Testis (tissue), 2 donors: ENCODE measurements at regions not wholly inside any gene's neighbourhood (a gene's known extent, or its start where the extent isn't known, plus 50 kb on each side); places are given as distances from the start of the nearest gene placed in this dataset.

Source experiments
- DNase-seq: peaks from one replicate; pipeline ENCODE4 v3.0.0-alpha.2; 2019
- H3K27ac ChIP-seq, 2 donors: fragments of 200-600 bp; sonication (generic); one replicate each; pipeline ENCODE4 v1.5.1; 2019
- H3K27me3 ChIP-seq: fragments of 200-600 bp; sonication (generic); one replicate; pipeline ENCODE4 v1.5.1; 2019
- H3K36me3 ChIP-seq: fragments of 200-600 bp; sonication (generic); one replicate; pipeline ENCODE4 v1.5.1; 2017; ENCODE audit warnings: low read depth; ENCODE audit errors: missing control alignments
- H3K4me1 ChIP-seq: fragments of 200-600 bp; sonication (generic); one replicate; pipeline ENCODE4 v1.5.1; 2019
- H3K4me3 ChIP-seq, 2 donors: fragments of 200-600 bp; sonication (generic); one replicate each; pipeline ENCODE4 v1.5.1; 2017 to 2019
- H3K9me3 ChIP-seq: fragments of 200-600 bp; sonication (generic); one replicate; pipeline ENCODE4 v1.5.1; 2017
- CTCF ChIP-seq, 3 experiments: fragments of 450-650 bp in 2 of 3; fragments of 200-600 bp in 1 of 3; sonication (generic) in 1 of 3; IDR thresholded peaks; one replicate each; pipeline ENCODE4 v1.5.1; 2016 to 2019; ENCODE audit warnings: antibody characterized with exemption in 3 of 3, mild to moderate bottlenecking in 2 of 3, moderate library complexity in 1 of 3
- POLR2A ChIP-seq: fragments of 450-650 bp; IDR thresholded peaks from one replicate; pipeline ENCODE4 v1.6.1; 2017; ENCODE audit warnings: antibody characterized with exemption, mild to moderate bottlenecking, moderate library complexity
- WGBS, 2 donors: methylation state at CpG; one replicate each; pipeline ENCODE4 v1.1.5; 2018; 5-methylcytosine and 5-hydroxymethylcytosine counted together
- intact Hi-C: fragments of 100-400 bp; cut with DNase I; formaldehyde crosslinking; loops from one replicate; pipeline ENCODE4 v1.15.1; 2023; ENCODE audit warnings: low total_unique reads

GRCh38 chr20:39875492-39876110 lies 813.4 kb downstream of the MAFB start:
- WGBS, 2 donors = 65 to 71% methylated on average over 3 of the region's 3 CpGs
- DNase-seq = no peak
- Histone ChIP-seq H3K9me3 (no peaks in the 10 kb centered on the region), H3K27me3 (no peaks in the 10 kb centered on the region), H3K4me1 (no peaks in the 10 kb centered on the region), H3K4me3 (no peak overlapping the region), H3K36me3 (no peaks in the 10 kb centered on the region), H3K27ac (no peak overlapping the region)
- intact Hi-C loops = loop anchor here (10.0 kb wide), 1 partner anchor 611 kb away; no protein-coding TSS in a partner anchor
- no peak for TF ChIP-seq POLR2A
- no peak for TF ChIP-seq CTCF (IDR thresholded peaks at IDR 0.05)

- 45 to 52% methylated on average over 8 of the region's 8 CpGs for WGBS, 2 donors
- Histone ChIP-seq H3K27me3 (no peaks in the 10 kb centered on the region), H3K36me3 (no peaks in the 10 kb centered on the region), H3K27ac (no peak overlapping the region), H3K9me3 (no peaks in the 10 kb centered on the region), H3K4me1 (no peaks in the 10 kb centered on the region), H3K4me3 (no peak overlapping the region)
- peak; percentile 90 for DNase-seq
- intact Hi-C loops = loop anchor here (10.0 kb wide), 1 partner anchor 609 kb away; no protein-coding TSS in a partner anchor
- TF ChIP-seq CTCF (IDR thresholded peaks at IDR 0.05) (peak; percentile 70 to 86 (median 82)), POLR2A (no peak)
These were observed 814.8 kb downstream of the MAFB start for GRCh38 chr20:39874049-39874893.

GRCh38 chr20:39873286-39873685 lies 815.8 kb downstream of the MAFB start:
- H3K27ac ChIP-seq = no peak overlapping the region
- H3K27me3 ChIP-seq = no peaks in the 10 kb centered on the region
- no peaks in the 10 kb centered on the region for H3K36me3 ChIP-seq
- no peak for DNase-seq
- no peaks in the 10 kb centered on the region for H3K4me1 ChIP-seq
- intact Hi-C loops = loop anchor here (10.0 kb wide), 1 partner anchor 608 kb away; no protein-coding TSS in a partner anchor
- H3K9me3 ChIP-seq = no peaks in the 10 kb centered on the region
- TF ChIP-seq POLR2A (no peak), CTCF (IDR thresholded peaks at IDR 0.05) (no peak)
- no peak overlapping the region for H3K4me3 ChIP-seq
- WGBS, 2 donors = 76 to 81% methylated on average over 2 of the region's 2 CpGs

DNA sequence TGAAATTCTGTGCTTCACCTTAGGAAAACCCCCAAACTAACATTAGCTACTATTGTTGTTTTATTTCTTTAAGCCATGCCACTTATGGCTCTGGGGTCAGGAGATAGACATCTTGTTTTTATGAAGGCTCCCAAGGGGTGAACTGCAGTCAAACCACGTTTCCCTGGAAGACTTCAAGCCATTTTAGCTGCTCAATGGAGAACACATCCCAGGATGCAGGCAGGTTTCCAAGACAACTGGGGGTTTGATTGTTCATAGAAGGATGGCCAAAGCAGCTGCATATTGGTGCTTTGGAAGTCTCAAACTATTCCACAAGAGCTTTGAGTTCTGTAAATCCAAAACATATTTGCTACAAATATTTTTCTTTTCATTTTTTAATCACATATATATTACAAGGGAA lies 818.0 kb downstream of the MAFB start:
- no peaks in the 10 kb centered on the region for H3K27me3 ChIP-seq
- H3K4me1 ChIP-seq = no peaks in the 10 kb centered on the region
- intact Hi-C loops = loop anchor here (10.0 kb wide), 1 partner anchor 606 kb away; no protein-coding TSS in a partner anchor
- H3K27ac ChIP-seq = no peak overlapping the region
- H3K4me3 ChIP-seq = no peak overlapping the region
- no peak for TF ChIP-seq POLR2A
- no peak for TF ChIP-seq CTCF (IDR thresholded peaks at IDR 0.05)
- no peaks in the 10 kb centered on the region for H3K36me3 ChIP-seq
- whole genome bisulfite sequencing, 2 donors = 40 to 46% methylated on average over 1 of the region's 1 CpG
- DNase-seq = no peak
- H3K9me3 ChIP-seq = no peaks in the 10 kb centered on the region
